HG02588 (cell line): ENCODE measurements at regions not wholly inside any gene's neighbourhood (a gene's known extent, or its start where the extent isn't known, plus 50 kb on each side); places are given as distances from the start of the nearest gene placed in this dataset.
"Not testable (repeated sequence)": the region's sequence is repeated elsewhere in the genome, so short reads cannot be mapped to it uniquely, and the experiment has no call there.

ENCODE experiments used
- ATAC-seq: cut with Tn5 transposase; IDR thresholded peaks from one replicate; pipeline ENCODE4 v1.9.1; 2021; ENCODE audit warnings: mild to moderate bottlenecking, moderate library complexity; ENCODE audit not compliant: unreplicated experiment

GRCh38 chr2:76697439-76697838, 824.7 kb downstream of the LRRTM4 start:
- ATAC-seq: not testable (repeated sequence)

- no peak for ATAC-seq
Observed at GRCh38 chr2:76692908-76693307, 829.3 kb downstream of the LRRTM4 start.

GRCh38 chr2:76688732-76689131, 833.4 kb downstream of the LRRTM4 start:
- ATAC-seq: no peak

GRCh38 chr2:76687923-76688322, 834.3 kb downstream of the LRRTM4 start:
- no peak for ATAC-seq

GRCh38 chr2:76684756-76685155, 837.4 kb downstream of the LRRTM4 start:
- ATAC-seq: no peak

- ATAC-seq: no peak
Observed at GRCh38 chr2:76679025-76679396, 843.2 kb downstream of the LRRTM4 start.

- no peak for ATAC-seq
Observed at GRCh38 chr2:76678383-76679024, 843.7 kb downstream of the LRRTM4 start.

- no peak for ATAC-seq
Observed at GRCh38 chr2:76675212-76675611, 847.0 kb downstream of the LRRTM4 start.

GRCh38 chr2:76672798-76673197, 849.4 kb downstream of the LRRTM4 start:
- no peak for ATAC-seq

GRCh38 chr2:76669966-76670465, 852.2 kb downstream of the LRRTM4 start:
- no peak for ATAC-seq

GRCh38 chr2:76668279-76668678, 853.9 kb downstream of the LRRTM4 start:
- ATAC-seq: no peak

GRCh38 chr2:76667821-76668271, 854.3 kb downstream of the LRRTM4 start:
- no peak for ATAC-seq

- ATAC-seq: no peak
Observed at GRCh38 chr2:76642129-76642528, 880.0 kb downstream of the LRRTM4 start.

GRCh38 chr2:76641506-76641905, 880.7 kb downstream of the LRRTM4 start:
- no peak for ATAC-seq

GRCh38 chr2:76640905-76641304, 881.3 kb downstream of the LRRTM4 start:
- ATAC-seq: no peak

GRCh38 chr2:76639171-76639680, 883.0 kb downstream of the LRRTM4 start:
- ATAC-seq: no peak

GRCh38 chr2:76633276-76633921, 888.8 kb downstream of the LRRTM4 start:
- no peak for ATAC-seq

GRCh38 chr2:76625101-76625500, 897.1 kb downstream of the LRRTM4 start:
- no peak for ATAC-seq

- no peak for ATAC-seq
Observed at GRCh38 chr2:76613330-76613729, 902.6 kb upstream of the GCFC2 start.

GRCh38 chr2:76612764-76613163, 902.0 kb upstream of the GCFC2 start:
- ATAC-seq: no peak

- ATAC-seq: no peak
Observed at GRCh38 chr2:76610451-76610850, 899.7 kb upstream of the GCFC2 start.

- peak; percentile 96 for ATAC-seq
Observed at GRCh38 chr2:76599732-76600368, 889.1 kb upstream of the GCFC2 start.
